ENCODE measurements at regions not wholly inside any gene's neighbourhood (a gene's known extent, or its start where the extent isn't known, plus 50 kb on each side); places are given as distances from the start of the nearest gene placed in this dataset.

- DNase-seq (ENCODE audit: low spot score): no peak
Observed at GRCh38 chr10:131651674-131652437, 249.0 kb upstream of the PPP2R2D start.

DNA sequence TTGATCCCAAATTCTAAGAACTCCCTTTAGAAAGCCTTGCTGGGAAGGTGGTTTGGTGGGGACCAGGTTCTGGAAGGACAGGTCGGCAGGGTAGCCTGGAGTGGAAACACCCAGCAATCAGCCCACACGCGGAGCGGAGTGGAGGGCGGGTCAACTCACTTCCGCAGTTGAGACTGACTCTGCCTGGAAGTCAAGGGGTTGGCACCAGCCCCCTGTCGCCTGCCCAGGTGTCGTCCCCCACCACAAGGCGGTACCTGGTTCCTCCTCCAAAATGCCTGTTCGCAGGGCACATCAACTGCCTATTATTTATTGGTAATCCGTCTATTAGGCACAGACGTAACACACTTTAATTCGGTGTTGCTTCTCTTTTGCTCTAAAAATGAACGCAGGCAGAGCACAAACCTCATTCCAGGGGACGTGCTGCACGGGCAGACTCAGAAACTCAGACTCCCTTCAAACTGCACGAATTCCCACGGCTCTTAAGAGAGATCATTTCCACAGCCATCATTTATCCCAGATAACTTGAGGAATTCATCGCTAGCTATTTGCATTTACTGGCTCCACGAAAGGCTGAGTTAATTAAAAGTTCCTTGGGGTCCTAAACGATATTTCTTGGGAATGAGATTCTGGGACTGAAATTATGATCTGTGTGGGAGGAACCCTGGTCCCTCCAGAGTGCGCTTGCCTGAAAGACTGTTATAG, 248.2 kb upstream of the PPP2R2D start:
- DNase-seq (ENCODE audit: low spot score): no peak

GRCh38 chr10:131653140-131653539, 247.7 kb upstream of the PPP2R2D start:
- no peak for DNase-seq (ENCODE audit: low spot score)

GRCh38 chr10:131653554-131654470, 247.0 kb upstream of the PPP2R2D start:
- no peak for DNase-seq (ENCODE audit: low spot score)

DNA sequence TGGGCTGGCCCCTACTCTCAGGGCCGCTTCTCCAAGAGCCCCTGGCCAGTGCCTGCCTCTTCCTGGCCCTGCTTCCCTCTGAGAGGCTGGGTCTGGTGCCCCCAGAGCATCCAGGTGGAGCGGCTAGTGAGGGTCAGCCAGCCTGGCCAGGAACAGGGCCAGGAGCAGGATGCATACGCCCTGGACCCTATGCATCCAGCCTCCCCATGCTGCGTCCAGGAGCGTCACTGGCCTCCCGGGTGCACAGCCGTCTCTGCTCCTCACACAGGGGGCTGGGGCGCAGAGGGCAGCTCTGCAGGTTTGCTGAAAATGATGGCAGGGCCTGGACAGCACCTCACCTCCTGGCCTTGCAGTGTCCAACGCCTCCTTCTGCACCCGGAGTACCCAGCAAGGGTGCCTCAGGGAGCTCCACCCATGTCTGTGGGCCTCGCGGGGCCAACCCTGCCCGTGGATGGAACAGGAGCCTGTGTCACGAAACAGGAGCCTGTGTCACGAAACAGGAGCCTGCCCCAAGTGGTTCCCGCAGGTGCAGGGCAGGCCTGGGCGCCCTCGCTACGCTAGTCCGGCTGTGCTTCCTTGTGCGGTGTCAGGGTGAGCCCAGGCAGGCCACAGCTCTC, 246.2 kb upstream of the PPP2R2D start:
- no peak for DNase-seq (ENCODE audit: low spot score)

DNA sequence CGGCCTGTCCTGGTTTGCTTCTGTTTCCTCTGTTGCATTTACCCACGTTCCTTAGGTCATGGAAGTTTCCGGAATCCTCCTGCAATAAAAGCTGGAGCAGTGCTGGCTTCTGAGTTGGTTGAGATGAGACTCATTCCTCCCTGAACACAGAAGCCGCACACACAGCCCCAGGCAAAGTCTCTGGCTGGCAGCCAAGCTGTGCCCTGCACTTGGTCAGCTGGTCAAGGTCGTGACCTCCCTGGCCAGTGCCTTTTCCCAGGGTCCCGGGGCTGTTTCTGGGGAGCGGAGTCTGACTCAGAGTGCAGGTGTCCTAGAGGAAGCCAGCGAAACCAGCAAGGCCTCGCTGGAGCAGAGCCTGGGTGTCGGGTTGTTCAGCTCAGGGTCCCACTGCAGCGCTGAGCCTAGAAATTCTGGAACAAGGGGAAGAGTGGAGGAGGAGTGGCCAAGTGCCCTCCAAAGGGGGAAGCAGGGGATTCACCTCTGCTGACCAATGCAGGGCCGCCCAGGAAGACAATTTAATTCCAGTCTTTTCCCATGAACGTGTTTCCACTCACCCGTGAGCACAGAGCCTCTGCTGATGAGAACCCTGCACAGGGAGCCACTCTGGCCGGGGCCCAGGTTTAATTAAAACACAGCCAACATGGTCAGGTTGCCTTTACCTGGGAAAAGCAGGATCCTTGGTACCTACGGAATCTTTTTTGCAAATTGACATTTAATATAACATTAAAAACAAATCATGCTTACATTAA, 245.5 kb upstream of the PPP2R2D start:
- DNase-seq (ENCODE audit: low spot score): no peak

DNA sequence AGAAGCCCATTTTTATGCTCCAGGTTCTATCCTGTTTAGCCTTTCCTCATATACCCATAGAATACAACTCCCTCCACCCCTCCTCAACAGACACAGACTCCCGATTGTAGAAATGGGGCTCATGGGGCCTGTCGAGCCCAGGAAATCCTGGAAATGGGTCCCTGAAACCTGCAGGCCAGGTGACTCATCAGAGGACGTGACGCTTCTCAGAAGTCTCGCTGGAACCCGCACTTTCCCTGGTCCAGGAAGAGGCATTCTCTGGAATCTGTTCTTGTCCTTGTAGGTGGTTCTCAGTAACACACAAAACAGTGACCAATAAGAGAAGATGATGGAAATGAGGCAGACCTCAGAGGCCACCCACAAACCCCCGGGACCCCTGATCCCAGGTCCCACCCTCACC, 244.8 kb upstream of the PPP2R2D start:
- DNase-seq (ENCODE audit: low spot score): no peak

DNA sequence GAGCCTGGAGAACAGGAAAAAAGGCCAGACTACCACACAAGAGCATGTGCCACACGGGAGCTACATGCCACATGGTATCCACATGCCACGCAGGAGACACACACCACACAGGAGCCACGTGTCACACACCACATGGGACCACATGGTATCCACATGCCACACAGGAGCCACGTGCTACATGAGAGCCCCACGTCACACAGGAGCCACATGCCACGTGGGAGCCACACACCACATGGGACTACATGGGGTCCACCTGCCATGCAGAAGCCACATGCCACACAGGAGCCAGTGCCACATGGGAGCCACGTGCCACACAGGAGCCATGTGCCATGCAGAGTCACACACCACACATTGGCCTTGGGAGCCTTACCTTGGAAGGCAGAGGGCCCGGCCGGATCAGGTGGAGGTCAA, 244.4 kb upstream of the PPP2R2D start:
- DNase-seq (ENCODE audit: low spot score): no peak

DNA sequence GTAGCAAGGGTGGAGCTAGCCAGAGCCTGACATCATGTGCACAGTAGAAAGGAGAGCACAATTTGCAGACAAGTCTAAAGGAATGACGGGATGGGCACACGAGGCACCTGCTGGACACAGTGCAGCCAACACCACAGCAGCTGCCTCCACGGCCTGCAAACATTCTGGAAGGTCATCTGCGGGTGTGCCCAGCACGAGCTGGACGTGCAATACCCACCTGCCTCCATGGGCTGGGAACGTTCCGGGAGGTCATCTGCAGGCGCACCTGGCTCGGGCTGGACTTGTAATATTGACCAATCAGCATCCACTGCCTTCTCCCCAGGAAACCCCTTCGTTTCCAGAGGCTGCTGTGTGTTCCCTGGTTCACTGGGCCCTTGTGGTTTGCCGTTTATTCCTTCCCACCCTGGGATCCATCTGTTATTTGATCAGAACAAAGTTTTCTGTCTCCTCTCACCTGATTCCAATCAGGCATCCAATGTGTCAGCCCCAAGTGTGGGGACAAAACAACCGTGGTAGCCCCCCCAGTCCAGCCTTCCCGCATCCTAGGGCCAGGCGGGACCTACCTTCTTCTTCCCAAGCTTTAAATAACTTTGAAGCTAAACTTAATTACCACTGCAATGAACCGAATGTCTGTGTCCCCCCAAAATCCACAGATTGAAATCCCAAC, 243.4 kb upstream of the PPP2R2D start:
- no peak for DNase-seq (ENCODE audit: low spot score)

GRCh38 chr10:131657985-131658330, 242.8 kb upstream of the PPP2R2D start:
- no peak for DNase-seq (ENCODE audit: low spot score)

- no peak for DNase-seq (ENCODE audit: low spot score)
Observed at GRCh38 chr10:131658476-131659110, 242.2 kb upstream of the PPP2R2D start.

- DNase-seq (ENCODE audit: low spot score): no peak
Observed at GRCh38 chr10:131660427-131660826, 240.4 kb upstream of the PPP2R2D start.

DNA sequence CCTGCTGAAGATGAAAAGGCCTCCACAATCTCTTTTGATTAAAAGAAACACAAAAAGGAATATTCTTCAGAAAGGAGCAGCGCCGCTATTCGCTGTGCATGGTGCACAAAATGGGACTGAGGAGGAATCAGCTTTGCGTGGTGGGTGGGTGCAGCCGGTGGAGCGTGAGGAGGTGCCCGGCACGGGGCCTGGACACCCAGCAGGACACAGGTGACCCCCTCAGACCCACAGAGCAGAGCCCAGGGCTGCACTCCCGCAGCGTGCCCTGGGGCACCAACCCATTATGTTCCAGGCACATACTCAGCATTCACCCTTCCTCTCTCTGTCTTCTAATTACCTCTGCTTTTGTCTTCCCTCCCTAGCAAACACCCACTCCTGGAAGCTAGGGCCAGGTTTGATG, 238.0 kb upstream of the PPP2R2D start:
- DNase-seq (ENCODE audit: low spot score): no peak

DNA sequence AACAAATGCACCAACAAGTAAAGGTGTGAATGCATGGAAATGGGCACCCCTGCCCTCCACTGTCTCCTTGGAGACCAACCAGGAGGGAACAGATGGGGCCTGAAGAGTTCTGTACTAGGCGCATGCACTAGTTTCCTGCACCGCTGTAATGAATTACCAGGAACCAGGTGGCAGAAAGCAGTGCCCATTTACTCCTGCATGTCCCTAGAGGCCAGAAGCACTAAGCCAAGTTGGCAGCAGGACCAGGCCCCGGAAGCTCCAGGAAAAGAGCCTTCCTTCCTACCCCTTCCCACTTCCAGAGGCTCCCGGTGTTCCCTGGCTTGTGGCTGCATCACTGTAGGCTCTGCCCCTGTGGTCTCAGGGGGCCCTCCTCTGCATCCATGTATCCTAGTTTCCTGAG, 237.5 kb upstream of the PPP2R2D start:
- no peak for DNase-seq (ENCODE audit: low spot score)

- no peak for DNase-seq (ENCODE audit: low spot score)
Observed at GRCh38 chr10:131666091-131666490, 234.7 kb upstream of the PPP2R2D start.

DNA sequence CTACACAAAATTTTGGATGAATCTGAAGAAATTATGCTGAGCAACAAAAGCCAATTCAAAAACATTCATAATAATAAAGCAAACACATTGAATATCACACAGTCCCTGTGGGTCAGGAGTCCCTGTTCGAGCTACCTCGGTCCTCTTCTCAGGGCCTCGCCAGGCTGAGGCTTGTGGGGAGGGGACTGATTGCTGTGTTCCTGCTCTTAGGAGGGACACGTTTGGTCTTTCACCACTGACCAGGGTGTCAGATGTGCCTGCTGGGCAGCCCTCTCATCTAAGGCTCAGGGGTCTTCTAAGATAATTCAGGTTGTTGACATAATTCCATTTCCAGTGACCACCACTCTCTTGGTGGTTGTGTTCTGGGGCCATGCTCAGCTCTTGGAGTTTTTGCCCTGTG, 233.8 kb upstream of the PPP2R2D start:
- no peak for DNase-seq (ENCODE audit: low spot score)

DNA sequence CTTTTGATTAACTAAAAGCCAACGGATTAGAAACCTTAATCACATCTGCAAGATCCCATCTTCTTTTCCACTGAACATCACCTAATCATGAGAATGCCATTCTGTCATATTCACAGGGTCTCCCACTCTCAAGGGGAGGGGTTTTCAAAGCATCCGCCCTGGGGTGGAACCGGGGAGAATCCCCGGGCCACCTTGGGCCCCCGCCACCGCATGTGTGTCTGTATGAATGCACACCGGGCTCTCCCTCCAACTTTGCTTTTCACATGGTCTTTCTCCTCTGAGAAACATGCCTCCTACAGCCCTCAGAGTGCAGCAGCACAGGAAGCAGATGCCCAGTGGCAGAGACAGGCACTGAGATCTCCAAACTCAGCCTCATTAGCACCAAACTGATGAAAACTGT, 233.2 kb upstream of the PPP2R2D start:
- no peak for DNase-seq (ENCODE audit: low spot score)

- DNase-seq (ENCODE audit: low spot score): no peak
Observed at GRCh38 chr10:131668903-131669302, 231.9 kb upstream of the PPP2R2D start.

- DNase-seq (ENCODE audit: low spot score): no peak
Observed at GRCh38 chr10:131669838-131670237, 231.0 kb upstream of the PPP2R2D start.

DNA sequence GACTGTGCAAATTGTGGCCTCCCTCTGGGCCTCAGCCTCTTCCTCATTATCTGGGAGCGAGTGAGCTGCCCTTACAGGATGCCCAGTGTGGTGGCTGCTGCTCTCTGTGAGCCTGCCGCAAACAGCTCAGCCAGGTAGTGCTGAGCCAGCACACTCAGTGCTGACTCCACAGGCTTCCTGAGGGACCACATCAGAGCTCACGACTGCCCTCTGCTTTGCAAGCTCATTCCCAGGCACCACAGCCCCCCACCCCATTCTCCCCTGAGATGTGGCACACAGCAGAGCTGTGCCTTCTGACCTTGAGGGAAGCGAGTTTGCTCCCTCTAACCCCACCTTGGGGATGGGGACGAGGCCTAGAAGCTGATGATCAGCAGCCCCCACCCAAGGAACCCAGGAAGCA, 230.5 kb upstream of the PPP2R2D start:
- no peak for DNase-seq (ENCODE audit: low spot score)

DNA sequence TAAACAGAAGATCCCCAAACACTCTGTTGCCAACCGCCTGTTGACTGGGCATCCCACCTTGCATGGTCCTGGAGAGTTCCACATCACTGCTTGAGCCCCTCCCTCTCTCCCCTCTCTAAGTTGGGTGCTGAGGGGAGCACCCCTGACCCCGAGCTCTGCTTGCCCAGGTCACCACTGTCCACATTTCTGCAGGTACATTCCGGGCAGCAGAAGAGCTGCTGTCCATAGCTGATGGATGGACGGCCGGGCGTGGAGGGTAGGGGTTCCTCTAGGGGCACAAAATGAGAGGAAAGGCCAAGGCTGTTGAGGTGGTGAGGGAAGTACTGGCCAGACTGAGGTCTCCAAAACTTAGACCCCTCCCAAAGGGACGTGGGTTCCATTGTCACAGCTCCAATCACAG, 227.4 kb upstream of the PPP2R2D start:
- no peak for DNase-seq (ENCODE audit: low spot score)
